HG02870 (cell line): ENCODE measurements at regions not wholly inside any gene's neighbourhood (a gene's known extent, or its start where the extent isn't known, plus 50 kb on each side); places are given as distances from the start of the nearest gene placed in this dataset.
"Not testable (repeated sequence)": the region's sequence is repeated elsewhere in the genome, so short reads cannot be mapped to it uniquely, and the experiment has no call there.

Experiments
- ATAC-seq: cut with Tn5 transposase; IDR thresholded peaks from one replicate; pipeline ENCODE4 v1.9.1; 2021; ENCODE audit warnings: mild to moderate bottlenecking, moderate library complexity; ENCODE audit not compliant: unreplicated experiment

- no peak for ATAC-seq
These were observed 247.1 kb downstream of the C11orf87 start for GRCh38 chr11:109668973-109669634.

GRCh38 chr11:109677231-109677630 lies 255.2 kb downstream of the C11orf87 start:
- no peak for ATAC-seq

- ATAC-seq = no peak
These were observed 255.9 kb downstream of the C11orf87 start for GRCh38 chr11:109677876-109678275.

- ATAC-seq = no peak
These were observed 258.1 kb downstream of the C11orf87 start for GRCh38 chr11:109680127-109680526.

- not testable (repeated sequence) for ATAC-seq
These were observed 260.8 kb downstream of the C11orf87 start for GRCh38 chr11:109682788-109683187.

GRCh38 chr11:109695696-109696095 lies 273.7 kb downstream of the C11orf87 start:
- no peak for ATAC-seq

GRCh38 chr11:109696191-109696897 lies 274.4 kb downstream of the C11orf87 start:
- no peak for ATAC-seq

- peak; percentile 94 for ATAC-seq
These were observed 275.3 kb downstream of the C11orf87 start for GRCh38 chr11:109697140-109697843.

- ATAC-seq = no peak
These were observed 276.2 kb downstream of the C11orf87 start for GRCh38 chr11:109698237-109698636.

- no peak for ATAC-seq
These were observed 282.4 kb downstream of the C11orf87 start for GRCh38 chr11:109704432-109704831.

- ATAC-seq = no peak
These were observed 285.0 kb downstream of the C11orf87 start for GRCh38 chr11:109706945-109707344.

GRCh38 chr11:109707411-109707810 lies 285.4 kb downstream of the C11orf87 start:
- no peak for ATAC-seq

GRCh38 chr11:109708184-109708583 lies 286.2 kb downstream of the C11orf87 start:
- ATAC-seq = no peak

- not testable (repeated sequence) for ATAC-seq
These were observed 292.5 kb downstream of the C11orf87 start for GRCh38 chr11:109714444-109714843.

- ATAC-seq = not testable (repeated sequence)
These were observed 293.4 kb downstream of the C11orf87 start for GRCh38 chr11:109715424-109715823.

- ATAC-seq = no peak
These were observed 304.1 kb downstream of the C11orf87 start for GRCh38 chr11:109726061-109726460.

- ATAC-seq = no peak
These were observed 306.1 kb downstream of the C11orf87 start for GRCh38 chr11:109728056-109728455.

GRCh38 chr11:109729761-109730160 lies 307.8 kb downstream of the C11orf87 start:
- no peak for ATAC-seq

- ATAC-seq = no peak
These were observed 308.7 kb downstream of the C11orf87 start for GRCh38 chr11:109730669-109731068.

GRCh38 chr11:109731451-109731850 lies 309.5 kb downstream of the C11orf87 start:
- ATAC-seq = no peak

GRCh38 chr11:109733245-109733644 lies 311.3 kb downstream of the C11orf87 start:
- no peak for ATAC-seq

- ATAC-seq = no peak
These were observed 312.6 kb downstream of the C11orf87 start for GRCh38 chr11:109734566-109734965.
